Natural killer cell (primary cell): ENCODE measurements at regions not wholly inside any gene's neighbourhood (a gene's known extent, or its start where the extent isn't known, plus 50 kb on each side); places are given as distances from the start of the nearest gene placed in this dataset.

ENCODE experiments used
- ATAC-seq, 3 donors: fragments of 150-1000 bp in 2 of 3; fragments of 200-7000 bp in 1 of 3; cut with Tn5 transposase; 1 replicate in 1 of 3; 2 replicates in 2 of 3; pipeline ENCODE4 v1.10.0; 2021; ENCODE audit warnings: mild to moderate bottlenecking in 2 of 3, moderate library complexity in 2 of 3
- DNase-seq, 2 donors: peaks; one replicate each; pipeline versions ENCODE4 v3.0.0 to v3.0.0-alpha.2; 2013 to 2021; ENCODE audit warnings: mixed read lengths in 1 of 2
- H3K27ac ChIP-seq: one replicate; pipeline ENCODE4 v1.5.1; 2013; ENCODE audit warnings: mild to moderate bottlenecking, low read length
- H3K27me3 ChIP-seq: one replicate; pipeline ENCODE4 v1.6.1; 2013; ENCODE audit warnings: low read length; ENCODE audit not compliant: control insufficient read depth, insufficient read depth
- H3K36me3 ChIP-seq: one replicate; pipeline ENCODE4 v1.6.1; 2013; ENCODE audit warnings: low read length; ENCODE audit not compliant: control insufficient read depth, insufficient read depth
- H3K4me1 ChIP-seq: one replicate; pipeline ENCODE4 v1.6.1; 2013; ENCODE audit warnings: low read length; ENCODE audit not compliant: control insufficient read depth, insufficient read depth
- H3K4me3 ChIP-seq: one replicate; pipeline ENCODE4 v1.5.1; 2013; ENCODE audit warnings: low read length
- H3K9me3 ChIP-seq: one replicate; pipeline ENCODE4 v1.6.1; 2013; ENCODE audit warnings: low read length; ENCODE audit not compliant: control insufficient read depth, insufficient read depth
- H3K27ac Mint-ChIP-seq, 2 donors: one replicate each; pipeline ENCODE4 v1.8.0; 2022; ENCODE audit warnings: mild to moderate bottlenecking in 2 of 2, mixed read lengths in 2 of 2, moderate library complexity in 1 of 2
- H3K27me3 Mint-ChIP-seq, 2 donors: one replicate each; pipeline ENCODE4 v1.8.0; 2022; ENCODE audit warnings: low read depth in 2 of 2, mixed read lengths in 2 of 2
- H3K36me3 Mint-ChIP-seq: one replicate; pipeline ENCODE4 v1.8.0; 2022; ENCODE audit warnings: mixed read lengths
- H3K4me1 Mint-ChIP-seq, 2 donors: one replicate each; pipeline ENCODE4 v1.8.0; 2022; ENCODE audit warnings: mixed read lengths in 2 of 2
- H3K4me3 Mint-ChIP-seq: one replicate; pipeline ENCODE4 v1.8.0; 2022; ENCODE audit warnings: mild to moderate bottlenecking, moderate library complexity, mixed read lengths
- H3K9me3 Mint-ChIP-seq, 2 donors: one replicate each; pipeline ENCODE4 v1.8.0; 2022; ENCODE audit warnings: mixed read lengths in 2 of 2
- WGBS: methylation state at CpG from one replicate; pipeline ENCODE4 v1.1.7; 2013; ENCODE audit warnings: missing lambda C conversion rate; ENCODE audit not compliant: insufficient coverage; 5-methylcytosine and 5-hydroxymethylcytosine counted together
- intact Hi-C: fragments of 100-400 bp; cut with micrococcal nuclease; formaldehyde crosslinking; loops from one replicate; pipeline ENCODE4 v1.14.2; 2022
- TF ChIP-seq, protein P1 (sequence below): fragments of 200-600 bp; IDR thresholded peaks from one replicate; pipeline ENCODE4 v1.8.0; 2022; ENCODE audit warnings: antibody characterized with exemption

- no peaks in the 10 kb centered on the region for H3K36me3 ChIP-seq
- no peak for ATAC-seq
- Mint-ChIP-seq H3K4me3 (no peak overlapping the region), H3K4me1 (no peaks in the 10 kb centered on the region), H3K9me3 (no peaks in the 10 kb centered on the region), H3K27me3 (peaks cover 17% of the 10 kb centered on the region in 2 donors), H3K27ac (no peak overlapping the region), H3K36me3 (no peaks in the 10 kb centered on the region)
- no peak for DNase-seq
- intact Hi-C loops: no loop called here
- no peaks in the 10 kb centered on the region for H3K4me1 ChIP-seq
- TF ChIP-seq, protein P1, sequence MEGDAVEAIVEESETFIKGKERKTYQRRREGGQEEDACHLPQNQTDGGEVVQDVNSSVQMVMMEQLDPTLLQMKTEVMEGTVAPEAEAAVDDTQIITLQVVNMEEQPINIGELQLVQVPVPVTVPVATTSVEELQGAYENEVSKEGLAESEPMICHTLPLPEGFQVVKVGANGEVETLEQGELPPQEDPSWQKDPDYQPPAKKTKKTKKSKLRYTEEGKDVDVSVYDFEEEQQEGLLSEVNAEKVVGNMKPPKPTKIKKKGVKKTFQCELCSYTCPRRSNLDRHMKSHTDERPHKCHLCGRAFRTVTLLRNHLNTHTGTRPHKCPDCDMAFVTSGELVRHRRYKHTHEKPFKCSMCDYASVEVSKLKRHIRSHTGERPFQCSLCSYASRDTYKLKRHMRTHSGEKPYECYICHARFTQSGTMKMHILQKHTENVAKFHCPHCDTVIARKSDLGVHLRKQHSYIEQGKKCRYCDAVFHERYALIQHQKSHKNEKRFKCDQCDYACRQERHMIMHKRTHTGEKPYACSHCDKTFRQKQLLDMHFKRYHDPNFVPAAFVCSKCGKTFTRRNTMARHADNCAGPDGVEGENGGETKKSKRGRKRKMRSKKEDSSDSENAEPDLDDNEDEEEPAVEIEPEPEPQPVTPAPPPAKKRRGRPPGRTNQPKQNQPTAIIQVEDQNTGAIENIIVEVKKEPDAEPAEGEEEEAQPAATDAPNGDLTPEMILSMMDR: no peak
- no peaks in the 10 kb centered on the region for H3K9me3 ChIP-seq
- 95% methylated on average over 9 of the region's 9 CpGs for WGBS
- H3K4me3 ChIP-seq: no peak overlapping the region
- no peak overlapping the region for H3K27ac ChIP-seq
- no peaks in the 10 kb centered on the region for H3K27me3 ChIP-seq
Observed at GRCh38 chr15:93243573-93243972, 154.6 kb upstream of the RGMA start.

DNA sequence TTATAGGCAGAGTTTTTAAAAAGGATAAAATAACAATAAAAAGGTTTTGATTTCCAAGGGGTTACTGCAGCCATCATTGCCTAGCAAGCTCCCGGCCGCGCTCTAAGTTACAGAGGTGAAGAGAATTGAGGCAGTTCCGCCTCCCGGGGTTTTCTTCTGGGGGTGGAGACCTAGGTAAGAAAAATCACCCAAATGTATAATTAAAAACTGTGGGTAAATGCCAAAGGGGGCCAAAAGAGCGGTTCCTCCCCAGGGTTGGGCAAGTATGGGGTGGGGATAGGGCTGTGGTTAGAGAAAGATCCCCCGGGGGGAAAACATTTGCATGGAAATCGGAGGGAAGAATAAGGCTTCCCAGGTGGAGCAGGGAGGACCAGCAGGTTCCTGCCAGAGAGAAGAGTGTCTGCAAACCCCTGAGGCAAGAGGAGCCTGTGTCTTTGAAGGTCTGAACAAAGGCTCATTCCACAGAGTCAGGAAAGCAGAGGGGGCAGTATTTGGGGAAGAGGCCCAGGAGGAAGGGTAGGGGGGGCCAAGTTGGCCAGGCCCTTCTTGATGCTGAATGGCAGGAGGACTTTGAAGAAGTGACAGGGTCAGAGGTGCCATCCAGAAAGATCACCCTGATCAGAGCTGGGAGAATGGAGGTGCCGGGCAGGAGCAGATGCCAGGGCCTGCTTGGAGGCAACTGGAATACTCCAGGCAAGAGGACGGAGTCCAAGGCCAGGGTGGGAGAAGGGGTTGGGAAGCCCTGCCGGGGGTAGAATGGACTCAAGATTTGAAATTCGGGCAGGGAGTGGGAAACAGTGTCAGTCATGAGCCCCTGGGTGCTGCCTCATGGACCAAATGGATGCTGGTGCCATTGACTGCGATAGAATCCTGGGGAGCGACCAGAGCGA is 152.9 kb upstream of the RGMA start:
- TF ChIP-seq, protein P1: no peak
- Histone ChIP-seq H3K4me1 (no peaks in the 10 kb centered on the region), H3K27ac (no peak overlapping the region), H3K9me3 (no peaks in the 10 kb centered on the region), H3K36me3 (no peaks in the 10 kb centered on the region), H3K4me3 (no peak overlapping the region), H3K27me3 (no peaks in the 10 kb centered on the region)
- DNase-seq (no peak), ATAC-seq (no peak)
- Mint-ChIP-seq H3K36me3 (no peaks in the 10 kb centered on the region), H3K9me3 (no peaks in the 10 kb centered on the region), H3K4me1 (no peaks in the 10 kb centered on the region), H3K27me3 (peaks cover 10 to 20% of the 10 kb centered on the region in 2 donors), H3K27ac (no peak overlapping the region), H3K4me3 (no peak overlapping the region)
- intact Hi-C loops: no loop called here
- 83% methylated on average over 15 of the region's 15 CpGs for WGBS

DNA sequence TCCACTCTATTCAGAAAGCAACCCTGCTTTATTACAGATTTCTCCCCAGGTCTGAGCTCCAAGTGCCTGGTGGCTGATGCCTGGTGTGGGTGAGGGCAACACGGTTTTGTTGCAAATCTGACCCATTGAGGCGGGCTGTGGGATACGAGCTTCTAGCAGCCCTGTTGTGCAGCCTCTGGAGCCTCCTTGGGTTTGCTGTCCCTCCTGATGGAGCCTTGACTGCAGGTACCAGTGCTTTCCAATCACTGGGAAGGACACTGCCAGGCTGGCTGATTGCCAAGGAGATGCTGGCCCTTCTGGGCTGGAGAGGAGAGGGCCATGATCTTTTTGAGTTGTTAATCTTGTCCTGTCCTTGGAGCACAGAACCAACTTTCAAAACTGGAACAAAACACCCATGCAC is 151.0 kb upstream of the RGMA start:
- H3K9me3 Mint-ChIP-seq: no peaks in the 10 kb centered on the region
- H3K27me3 Mint-ChIP-seq: peaks cover 15 to 37% of the 10 kb centered on the region in 2 donors
- TF ChIP-seq, protein P1: no peak
- no peaks in the 10 kb centered on the region for H3K9me3 ChIP-seq
- ATAC-seq (no peak), DNase-seq (no peak)
- intact Hi-C loops: no loop called here
- no peak overlapping the region for H3K4me3 ChIP-seq
- no peak overlapping the region for H3K27ac ChIP-seq
- peaks cover 7 to 11% of the 10 kb centered on the region in 2 donors for H3K4me1 Mint-ChIP-seq
- 94% methylated on average over 3 of the region's 3 CpGs for WGBS
- H3K4me3 Mint-ChIP-seq: no peak overlapping the region
- no peaks in the 10 kb centered on the region for H3K36me3 Mint-ChIP-seq
- H3K27ac Mint-ChIP-seq: no peak overlapping the region
- H3K4me1 ChIP-seq: no peaks in the 10 kb centered on the region
- no peaks in the 10 kb centered on the region for H3K36me3 ChIP-seq
- no peaks in the 10 kb centered on the region for H3K27me3 ChIP-seq

DNA sequence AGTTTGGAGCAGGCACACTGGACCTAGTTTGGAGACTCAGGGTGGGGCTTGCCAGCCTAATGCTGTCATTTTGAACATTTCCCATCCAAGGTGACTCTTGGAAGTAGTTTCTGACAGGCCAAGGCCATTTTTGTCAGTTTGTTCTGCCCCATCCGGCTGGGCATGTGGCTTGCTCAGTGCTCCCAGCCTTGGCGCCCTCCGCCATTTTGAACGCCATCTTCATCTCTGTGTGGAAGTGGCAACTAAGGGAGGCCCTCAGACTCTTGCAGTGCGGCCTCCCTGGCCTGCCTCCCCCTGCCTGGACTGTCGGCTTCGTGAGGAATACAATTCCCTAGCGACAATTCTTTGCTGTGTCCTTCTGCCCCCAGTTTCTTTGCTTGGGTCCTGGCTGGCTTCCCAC is 150.6 kb upstream of the RGMA start:
- no peaks in the 10 kb centered on the region for H3K36me3 Mint-ChIP-seq
- H3K4me1 Mint-ChIP-seq: peaks cover 7 to 11% of the 10 kb centered on the region in 2 donors

More for the DNA sequence above, 150.6 kb upstream of the RGMA start:
- H3K9me3 ChIP-seq: no peaks in the 10 kb centered on the region
- ATAC-seq (no peak), DNase-seq (no peak)
- TF ChIP-seq, protein P1: no peak
- no peak overlapping the region for H3K4me3 Mint-ChIP-seq
- intact Hi-C loops: no loop called here
- no peaks in the 10 kb centered on the region for H3K4me1 ChIP-seq
- H3K27ac ChIP-seq: no peak overlapping the region
- H3K27ac Mint-ChIP-seq: no peak overlapping the region
- no peaks in the 10 kb centered on the region for H3K9me3 Mint-ChIP-seq
- 96% methylated on average over 8 of the region's 8 CpGs for WGBS
- H3K36me3 ChIP-seq: no peaks in the 10 kb centered on the region
- H3K4me3 ChIP-seq: no peak overlapping the region
- H3K27me3 ChIP-seq: no peaks in the 10 kb centered on the region
- peaks cover 13 to 42% of the 10 kb centered on the region in 2 donors for H3K27me3 Mint-ChIP-seq
